ENCODE measurements at regions not wholly inside any gene's neighbourhood (a gene's known extent, or its start where the extent isn't known, plus 50 kb on each side); places are given as distances from the start of the nearest gene placed in this dataset.

DNA sequence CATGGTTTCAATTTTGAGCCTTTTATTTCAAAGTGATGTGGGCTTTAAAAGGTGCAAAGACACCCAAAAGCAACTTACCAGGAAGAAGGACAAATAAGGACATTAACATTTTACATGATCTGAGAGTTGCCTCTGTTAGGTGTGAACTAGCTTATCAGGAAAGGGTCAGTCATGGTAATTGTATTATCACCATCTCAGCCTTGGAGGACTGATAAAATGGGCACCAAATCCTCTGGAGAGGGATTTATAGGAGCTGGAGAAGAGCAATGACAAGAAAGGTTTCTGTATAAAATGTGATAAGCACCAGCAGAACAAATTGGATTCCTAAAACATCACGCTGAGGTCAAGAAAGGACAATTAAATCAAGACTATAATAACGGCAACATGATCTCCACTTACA is 217.7 kb upstream of the PRICKLE1 start:
- no peak for ATAC-seq (ENCODE audit: low FRiP score)
- TF ChIP-seq, protein P1, sequence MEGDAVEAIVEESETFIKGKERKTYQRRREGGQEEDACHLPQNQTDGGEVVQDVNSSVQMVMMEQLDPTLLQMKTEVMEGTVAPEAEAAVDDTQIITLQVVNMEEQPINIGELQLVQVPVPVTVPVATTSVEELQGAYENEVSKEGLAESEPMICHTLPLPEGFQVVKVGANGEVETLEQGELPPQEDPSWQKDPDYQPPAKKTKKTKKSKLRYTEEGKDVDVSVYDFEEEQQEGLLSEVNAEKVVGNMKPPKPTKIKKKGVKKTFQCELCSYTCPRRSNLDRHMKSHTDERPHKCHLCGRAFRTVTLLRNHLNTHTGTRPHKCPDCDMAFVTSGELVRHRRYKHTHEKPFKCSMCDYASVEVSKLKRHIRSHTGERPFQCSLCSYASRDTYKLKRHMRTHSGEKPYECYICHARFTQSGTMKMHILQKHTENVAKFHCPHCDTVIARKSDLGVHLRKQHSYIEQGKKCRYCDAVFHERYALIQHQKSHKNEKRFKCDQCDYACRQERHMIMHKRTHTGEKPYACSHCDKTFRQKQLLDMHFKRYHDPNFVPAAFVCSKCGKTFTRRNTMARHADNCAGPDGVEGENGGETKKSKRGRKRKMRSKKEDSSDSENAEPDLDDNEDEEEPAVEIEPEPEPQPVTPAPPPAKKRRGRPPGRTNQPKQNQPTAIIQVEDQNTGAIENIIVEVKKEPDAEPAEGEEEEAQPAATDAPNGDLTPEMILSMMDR (IDR thresholded peaks at IDR 0.05) = no peak

DNA sequence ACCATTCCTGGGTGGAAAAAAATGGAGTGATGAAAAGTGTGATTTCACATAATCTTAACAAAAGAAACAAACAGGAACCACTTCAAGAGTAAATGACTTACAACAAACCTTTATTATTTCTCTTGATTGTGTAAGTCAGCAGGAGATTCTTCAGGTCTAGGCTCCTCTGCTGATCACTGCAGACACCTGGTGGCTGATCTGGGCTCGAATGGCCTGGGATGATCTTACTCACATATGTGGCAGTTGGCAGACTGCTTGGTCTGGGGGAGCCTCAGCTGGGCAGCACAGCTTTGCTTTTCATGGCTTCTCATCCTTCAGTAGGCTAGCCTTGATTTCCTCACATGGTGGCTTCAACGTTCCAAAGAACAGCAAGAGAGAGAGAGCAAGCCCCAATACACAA is 215.4 kb upstream of the PRICKLE1 start:
- TF ChIP-seq, protein P1 (IDR thresholded peaks at IDR 0.05) = no peak
- ATAC-seq (ENCODE audit: low FRiP score) (no peak), DNase-seq (ENCODE audit: low spot score) (no peak)

More for the DNA sequence above, 217.7 kb upstream of the PRICKLE1 start:
- DNase-seq (ENCODE audit: low spot score) = no peak

DNA sequence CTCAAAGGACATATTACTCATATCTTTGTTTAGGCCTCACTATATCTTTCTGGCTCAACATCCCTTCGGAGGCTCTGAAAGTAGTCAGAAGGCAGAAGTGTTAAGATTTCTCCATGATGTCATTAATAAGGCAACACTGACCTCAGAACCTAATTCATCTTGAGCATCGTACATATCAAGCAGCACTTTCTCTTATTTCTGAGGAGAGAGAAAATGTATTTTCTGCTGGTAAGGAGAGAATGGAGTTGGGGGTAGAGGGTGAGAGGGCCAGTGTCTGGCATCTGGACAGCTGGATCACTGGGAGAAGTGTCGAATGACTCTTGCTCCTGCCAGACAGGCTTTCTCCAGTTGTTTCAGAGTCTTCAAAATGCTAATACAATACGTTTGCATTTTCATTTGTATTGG is 213.2 kb upstream of the PRICKLE1 start:
- DNase-seq (ENCODE audit: low spot score) = no peak
- TF ChIP-seq, protein P1 (IDR thresholded peaks at IDR 0.05) = no peak
- ATAC-seq (ENCODE audit: low FRiP score) = no peak

DNA sequence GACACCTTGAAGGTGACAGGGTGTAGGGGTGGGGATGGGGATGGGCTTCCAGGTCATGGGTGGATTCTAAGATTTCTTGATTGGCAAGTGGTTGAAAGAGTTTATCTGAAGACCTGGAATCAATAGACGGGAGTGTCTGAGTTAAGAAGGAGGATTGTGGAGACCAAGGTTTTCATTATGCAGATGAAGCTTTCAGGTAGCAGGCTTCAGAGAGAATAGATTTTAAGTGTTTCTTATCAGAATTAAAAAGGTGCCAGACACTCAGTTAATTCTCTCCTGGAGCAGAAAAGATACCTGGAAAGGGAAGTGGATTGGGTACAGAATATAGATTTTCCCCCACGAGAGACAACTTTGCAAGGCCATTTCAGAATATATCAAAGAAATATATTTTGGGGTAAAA is 211.7 kb upstream of the PRICKLE1 start:
- TF ChIP-seq, protein P1 (IDR thresholded peaks at IDR 0.05) = no peak
- DNase-seq (ENCODE audit: low spot score) = no peak
- no peak for ATAC-seq (ENCODE audit: low FRiP score)

DNA sequence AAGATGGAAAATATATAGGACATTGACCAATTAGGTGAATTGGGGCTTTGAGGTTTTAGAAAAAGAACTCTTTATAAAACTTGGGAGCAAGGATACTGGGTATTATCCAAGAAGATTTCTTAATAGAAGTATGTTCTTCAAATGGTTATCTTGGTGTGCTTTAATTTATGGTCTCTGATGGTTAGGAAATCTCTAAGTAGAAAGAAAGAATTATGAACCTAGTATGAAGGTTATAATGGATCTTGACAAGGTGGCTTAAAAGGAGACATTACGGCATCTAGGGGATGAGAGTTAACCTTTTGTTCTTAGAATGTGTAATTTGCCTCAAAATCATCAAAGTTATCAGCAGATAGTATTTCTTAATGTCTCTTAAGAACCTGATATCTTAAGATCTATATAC is 210.4 kb upstream of the PRICKLE1 start:
- no peak for ATAC-seq (ENCODE audit: low FRiP score)
- TF ChIP-seq, protein P1 (IDR thresholded peaks at IDR 0.05) = no peak
- no peak for DNase-seq (ENCODE audit: low spot score)

DNA sequence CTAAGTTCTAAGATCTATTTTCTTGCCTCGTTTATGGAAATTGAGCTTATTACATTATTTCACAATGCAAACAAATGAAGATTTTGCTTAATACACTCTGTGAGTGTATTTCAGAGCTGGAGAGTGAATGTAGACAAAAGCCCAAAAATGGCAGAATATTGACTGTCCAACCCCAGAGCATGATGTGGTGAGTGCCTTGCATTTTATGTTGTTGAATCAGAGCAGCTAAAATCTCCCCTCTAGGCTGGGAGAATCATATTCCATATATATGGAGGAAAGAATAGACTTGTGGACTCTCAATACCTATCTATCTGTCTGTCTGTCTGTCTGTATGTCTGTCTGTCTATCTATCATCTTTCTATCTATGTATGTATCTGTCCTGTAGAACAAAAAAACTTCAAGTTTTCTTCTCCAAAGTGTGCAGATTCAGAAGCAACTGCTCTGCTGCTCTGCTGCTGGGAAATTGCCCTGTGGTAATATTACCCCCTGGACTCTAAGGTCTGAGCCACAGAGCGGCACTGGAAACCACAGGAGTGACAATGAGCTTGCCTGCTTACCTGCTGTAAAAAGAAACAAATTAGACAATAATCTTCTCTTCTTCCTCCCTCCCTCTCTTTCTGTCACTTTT is 209.4 kb upstream of the PRICKLE1 start:
- ATAC-seq (ENCODE audit: low FRiP score) = no peak
- DNase-seq (ENCODE audit: low spot score) = no peak
- TF ChIP-seq, protein P1 (IDR thresholded peaks at IDR 0.05) = no peak

DNA sequence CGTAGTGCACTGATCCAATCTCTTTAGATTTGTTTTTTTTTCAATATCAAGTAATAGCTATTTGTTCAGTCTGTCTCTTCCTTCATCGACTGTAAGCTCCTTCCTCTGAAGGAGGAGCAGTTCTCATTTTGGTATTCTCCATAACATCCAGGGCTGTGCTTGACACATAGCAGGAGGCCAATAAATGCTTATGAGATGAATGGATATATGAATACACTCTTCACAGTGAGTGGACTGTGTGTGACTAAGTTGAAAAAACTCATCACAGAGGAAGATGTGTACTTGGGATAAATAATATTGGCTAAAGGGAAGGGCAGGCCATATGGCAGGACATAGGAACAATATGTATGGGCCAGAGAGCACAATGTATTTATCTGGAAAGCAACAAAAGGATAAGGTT is 205.3 kb upstream of the PRICKLE1 start:
- TF ChIP-seq, protein P1 (IDR thresholded peaks at IDR 0.05) = no peak
- DNase-seq (ENCODE audit: low spot score) (no peak), ATAC-seq (ENCODE audit: low FRiP score) (no peak)

All from omental fat pad (tissue), 3 donors.